Inferior parietal cortex (tissue), 1 donor: ENCODE measurements at regions not wholly inside any gene's neighbourhood (a gene's known extent, or its start where the extent isn't known, plus 50 kb on each side); places are given as distances from the start of the nearest gene placed in this dataset.
"Not testable (repeated sequence)": the region's sequence is repeated elsewhere in the genome, so short reads cannot be mapped to it uniquely, and the experiment has no call there.

ENCODE experiments used
- DNase-seq: peaks from one replicate; pipeline ENCODE4 v3.0.0-alpha.2; 2016; ENCODE audit errors: extremely low spot score

DNA sequence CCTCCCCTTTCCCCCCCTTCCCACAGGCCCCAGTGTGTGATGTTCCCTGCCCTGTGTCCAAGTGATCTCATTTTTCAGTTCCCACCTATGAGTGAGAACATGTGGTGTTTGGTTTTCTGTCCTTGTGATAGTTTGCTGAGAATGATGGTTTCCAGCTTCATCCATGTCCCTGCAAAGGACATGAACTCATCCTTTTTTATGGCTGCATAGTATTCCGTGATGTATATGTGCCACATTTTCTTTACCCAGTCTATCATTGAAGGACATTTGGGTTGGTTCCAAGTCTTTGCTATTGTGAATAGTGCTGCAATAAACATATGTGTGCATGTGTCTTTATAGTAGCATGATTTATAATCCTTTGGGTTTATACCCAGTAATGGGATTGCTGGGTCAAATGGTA, 106.0 kb upstream of the CADM1 start:
- not testable (repeated sequence) for DNase-seq

DNA sequence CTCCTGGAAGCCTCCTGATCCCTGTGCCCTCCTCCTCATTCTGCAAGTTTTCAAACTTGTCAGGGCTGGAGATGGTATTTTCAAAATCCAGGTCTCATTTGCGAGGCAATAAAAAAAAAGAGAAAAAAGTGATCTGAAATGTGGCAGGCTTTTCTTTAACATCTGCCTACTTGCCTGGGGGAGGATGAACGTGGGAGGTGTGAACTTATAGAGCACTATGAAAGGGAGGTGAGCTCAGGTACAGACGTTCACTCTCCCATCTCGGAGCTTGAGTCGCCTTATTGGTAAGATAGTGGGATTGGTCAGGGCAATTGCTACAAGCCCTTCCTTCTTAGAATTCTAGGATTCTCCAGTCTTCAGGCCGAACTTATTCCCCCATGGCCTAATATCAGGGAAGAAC, 104.8 kb upstream of the CADM1 start:
- DNase-seq, result no peak

DNA sequence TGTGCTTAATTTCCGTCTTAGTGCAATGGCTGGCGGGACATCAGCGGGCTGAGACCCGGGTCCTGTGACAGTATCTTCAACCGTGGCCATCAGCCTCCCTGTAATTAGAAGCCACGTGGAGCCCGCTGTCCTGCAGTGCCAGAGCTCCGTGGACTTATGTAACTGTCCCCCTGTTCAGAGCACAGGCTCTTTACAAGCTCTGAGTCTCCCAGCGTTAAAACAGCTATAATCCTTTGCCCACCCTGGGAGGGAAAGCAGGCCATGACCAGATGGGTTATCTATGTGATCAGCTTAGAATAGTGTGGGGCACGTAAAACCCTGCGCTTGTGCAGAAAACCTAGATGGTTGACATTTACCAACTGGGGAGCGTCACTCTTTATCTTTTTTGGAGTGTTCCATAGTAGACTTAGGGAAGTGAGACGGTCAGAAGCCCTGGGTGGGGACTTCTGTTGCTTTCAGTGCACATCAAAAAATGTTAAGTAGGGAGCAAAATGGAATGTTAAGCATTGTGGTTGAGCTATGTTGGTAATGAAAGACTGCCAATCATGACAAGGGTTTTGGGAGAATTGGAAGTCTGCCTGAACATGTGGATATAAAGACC, 103.5 kb upstream of the CADM1 start:
- DNase-seq, result no peak

DNA sequence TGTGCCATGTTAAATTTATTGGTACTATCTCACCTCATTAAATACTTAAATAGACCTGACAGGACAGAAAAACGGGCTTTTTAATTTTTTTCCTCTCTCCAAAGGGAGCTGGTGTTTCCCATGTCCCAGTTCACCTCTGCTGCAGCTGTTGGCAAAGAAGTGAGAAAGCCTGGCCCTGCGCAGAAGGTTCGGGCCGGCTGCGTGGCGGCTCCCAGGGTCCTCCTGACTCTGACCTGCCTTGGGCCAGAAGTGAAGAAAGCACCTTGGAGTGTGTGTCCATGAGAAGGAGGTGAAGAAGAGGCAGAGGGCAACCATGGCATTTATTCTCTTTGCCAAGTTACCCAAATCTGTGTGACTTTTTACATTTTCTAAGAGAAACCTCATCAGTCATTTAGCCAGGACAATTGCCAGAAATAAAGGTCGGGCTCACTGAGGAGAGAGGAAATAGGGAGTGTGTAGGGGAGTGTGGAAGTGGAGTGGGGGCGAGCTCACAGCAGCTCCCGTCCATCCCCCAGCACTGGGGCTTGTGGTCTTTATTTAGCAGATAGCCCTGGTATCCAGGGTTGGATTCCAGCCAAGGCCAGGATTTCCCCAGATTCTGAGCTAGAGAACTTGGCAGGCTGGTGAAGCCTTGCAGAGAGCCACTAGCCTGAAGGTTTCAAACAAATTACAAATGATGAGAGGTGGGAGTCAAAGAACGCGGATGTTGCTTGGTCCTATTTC, 102.4 kb upstream of the CADM1 start:
- no peak for DNase-seq

DNA sequence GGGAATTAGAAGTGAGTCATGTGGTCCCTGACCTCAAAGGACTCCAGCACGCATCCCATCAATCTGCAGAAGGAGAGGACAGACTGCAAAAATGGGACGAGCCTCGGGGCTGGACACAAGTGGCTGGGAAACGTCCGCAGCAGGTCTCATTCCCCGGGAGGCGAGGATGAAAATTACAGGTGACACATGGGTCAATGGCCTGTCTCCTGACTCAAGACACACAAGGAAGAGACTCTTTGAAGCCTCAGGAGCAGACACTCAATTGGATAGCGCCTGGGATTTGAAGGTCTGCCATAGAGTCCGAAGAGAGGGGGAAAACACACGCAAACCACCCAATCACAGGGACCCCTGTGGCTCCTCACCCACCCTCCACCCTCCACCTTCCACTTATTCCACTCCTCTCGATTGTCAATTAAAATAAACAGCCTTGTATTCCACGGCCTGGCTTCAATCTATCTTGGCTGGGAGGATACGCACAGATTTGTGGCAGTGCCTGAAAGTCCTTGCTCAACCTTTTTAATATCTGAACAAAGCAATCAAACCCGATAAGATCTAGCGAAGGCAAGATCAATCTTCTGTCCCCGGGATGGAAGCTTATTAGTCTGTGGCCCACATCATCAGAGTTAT, 101.8 kb upstream of the CADM1 start:
- DNase-seq, result no peak

DNA sequence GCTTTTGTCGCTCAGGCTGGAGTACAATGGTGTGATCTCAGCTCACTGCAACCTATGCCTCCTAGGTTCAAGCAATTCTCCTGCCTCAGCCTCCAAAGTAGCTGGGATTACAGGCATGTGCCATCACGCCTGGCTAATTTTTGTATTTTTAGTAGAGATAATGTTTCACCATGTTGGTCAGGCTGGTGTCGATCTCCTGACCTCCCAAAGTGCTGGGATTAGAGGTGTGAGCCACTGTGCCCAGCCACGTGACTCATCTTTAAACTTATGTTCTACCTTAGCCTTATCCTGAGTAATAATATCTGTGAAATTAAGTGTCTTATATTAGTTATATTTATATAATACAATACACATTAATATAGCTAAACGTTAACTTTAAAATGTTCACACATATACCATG, 101.2 kb upstream of the CADM1 start:
- not testable (repeated sequence) for DNase-seq

DNA sequence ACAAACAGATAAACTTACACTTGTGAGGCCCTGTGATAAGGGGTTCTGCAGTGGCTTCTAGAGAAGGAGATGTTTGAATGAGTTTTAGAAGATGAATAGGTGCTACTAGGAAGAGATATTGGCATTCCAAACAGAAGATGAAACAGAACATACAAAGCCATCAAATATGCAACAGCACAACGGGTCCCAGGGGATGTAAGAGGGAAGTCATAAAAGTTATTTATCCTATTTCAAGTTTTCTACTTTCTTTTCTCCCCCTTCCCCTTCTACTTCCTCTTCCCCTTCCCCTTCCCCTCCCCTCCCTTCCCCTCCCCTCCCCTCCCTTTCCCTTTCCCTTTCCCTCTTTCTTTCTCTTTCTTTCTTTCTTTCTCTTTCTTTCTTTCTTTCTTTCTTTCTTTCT, 94.9 kb upstream of the CADM1 start:
- no peak for DNase-seq

DNA sequence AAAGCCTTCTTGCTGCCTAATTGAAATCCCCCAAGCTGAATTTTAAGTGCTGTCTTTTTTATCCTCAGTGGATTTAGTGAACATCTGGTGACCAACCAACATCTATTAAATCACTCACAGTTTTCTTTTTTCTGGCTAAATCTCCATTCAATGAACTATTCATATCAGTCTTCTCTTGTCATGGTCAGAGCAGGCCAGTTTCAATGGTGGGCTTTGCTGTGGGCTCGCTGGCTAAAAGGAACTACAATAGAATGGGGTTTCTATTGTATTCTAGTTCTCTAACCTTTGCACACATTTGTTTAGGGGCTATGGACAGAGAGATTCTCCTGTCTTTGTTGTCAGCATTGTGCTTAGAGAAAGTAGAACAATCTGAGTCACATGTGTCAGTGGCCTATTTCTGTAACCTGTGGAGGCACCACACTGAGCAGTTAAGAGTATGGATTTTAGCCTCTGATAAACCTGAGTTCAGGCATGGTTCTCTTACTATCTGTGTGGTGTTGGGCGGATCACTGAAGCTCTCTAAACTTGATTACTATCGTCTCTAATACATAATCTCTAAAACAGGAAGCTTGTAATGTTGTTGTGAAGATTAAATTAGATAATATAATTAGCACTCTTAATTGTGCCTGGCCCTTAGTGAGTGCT, 94.2 kb upstream of the CADM1 start:
- DNase-seq, result no peak

DNA sequence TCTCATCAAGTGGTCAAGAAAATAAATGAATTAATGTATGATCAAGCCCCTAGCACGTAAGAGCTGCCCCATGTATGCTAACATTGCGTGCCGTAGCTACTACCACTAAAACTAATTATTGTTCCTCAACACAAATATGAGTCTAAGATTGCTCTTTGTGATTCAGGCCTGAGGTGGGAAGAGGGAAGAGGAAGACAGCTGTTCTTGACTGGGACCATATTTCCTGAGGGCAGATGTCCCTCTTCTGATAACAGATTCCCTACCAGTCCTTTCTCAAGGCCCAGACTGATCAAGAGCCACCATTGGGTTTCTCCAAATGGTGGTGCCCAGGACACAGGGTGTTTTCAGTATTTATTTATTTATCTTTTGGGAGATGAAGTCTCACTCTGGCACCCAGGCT, 87.2 kb upstream of the CADM1 start:
- DNase-seq, result no peak

DNA sequence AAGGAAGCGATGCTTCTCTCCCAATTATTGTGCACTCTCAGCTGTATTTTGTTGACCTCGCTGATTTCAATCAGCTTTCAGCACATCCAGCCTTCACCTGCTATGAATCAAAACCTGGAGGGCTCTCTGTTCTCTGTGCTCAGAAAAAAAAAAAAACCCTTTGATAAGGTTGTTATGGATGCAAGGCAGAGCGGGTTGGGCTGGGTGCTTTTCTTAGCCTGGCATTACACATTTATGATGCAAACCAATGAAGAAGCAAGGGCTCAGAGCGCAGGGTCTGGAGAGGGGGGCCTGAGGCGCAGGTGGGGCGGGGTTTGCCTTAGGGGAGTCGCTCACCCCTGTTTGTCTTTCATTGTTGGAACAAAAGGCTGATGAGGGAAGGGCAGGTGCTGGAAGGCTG, 86.0 kb upstream of the CADM1 start:
- no peak for DNase-seq

DNA sequence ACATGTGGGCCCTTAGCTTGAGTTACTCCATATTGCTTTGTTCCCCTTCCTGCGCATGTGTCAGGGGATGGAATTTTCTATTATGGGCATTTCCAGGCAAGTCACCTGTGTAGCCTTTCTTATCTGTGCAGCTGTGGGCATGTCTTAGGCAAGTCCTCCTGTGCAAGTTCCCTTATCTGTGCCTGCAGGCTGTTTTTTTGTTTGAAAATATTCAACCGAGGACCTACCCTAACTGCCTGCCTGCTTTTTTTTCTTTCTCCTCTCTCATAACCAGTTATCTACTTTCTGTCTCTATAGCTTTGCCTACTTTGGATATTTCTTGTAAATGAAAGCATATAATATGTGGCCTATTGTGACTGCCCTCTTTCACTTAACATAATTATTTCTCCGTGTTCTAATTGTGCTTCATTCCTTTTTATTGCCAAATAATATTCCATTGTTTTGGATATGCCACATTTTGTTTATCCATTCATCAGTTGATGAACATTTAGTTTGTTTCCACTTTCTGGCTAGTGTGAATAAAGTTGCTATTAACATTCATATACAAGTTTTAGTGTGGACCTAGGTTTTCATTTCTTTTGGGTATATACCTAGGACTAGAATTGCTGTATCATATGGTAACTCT, 83.6 kb upstream of the CADM1 start:
- DNase-seq, result no peak

DNA sequence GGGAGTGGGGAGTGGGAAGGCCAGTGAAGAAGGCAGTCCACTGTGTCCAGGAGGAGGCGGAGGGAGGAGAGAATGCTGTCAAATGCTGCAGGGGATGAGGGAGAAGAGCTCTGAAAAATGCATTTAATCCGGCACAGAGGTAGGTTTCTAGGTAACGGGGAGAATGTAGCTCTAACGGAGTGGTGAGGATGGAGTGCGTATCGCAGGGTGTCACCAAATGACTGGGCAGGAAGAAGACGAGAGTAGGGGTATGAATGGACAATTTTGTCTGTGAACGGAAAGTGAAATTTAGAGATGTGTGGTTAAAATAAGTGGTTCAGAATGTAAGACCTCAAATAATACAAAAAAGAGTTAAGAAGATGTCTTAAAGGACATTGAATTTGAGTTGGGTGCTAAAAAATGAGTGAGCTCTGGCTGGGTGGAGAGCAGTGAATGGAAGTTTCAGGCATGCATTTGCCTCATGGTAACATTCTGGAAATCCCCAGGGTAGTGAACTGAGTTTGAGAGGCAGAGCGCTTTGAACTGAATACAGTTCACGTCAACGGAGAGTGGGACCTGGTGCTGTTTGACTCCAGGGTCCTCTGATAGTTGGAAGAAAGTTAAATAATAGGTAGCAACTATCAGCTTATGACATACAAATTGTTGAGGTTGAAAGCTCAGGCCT, 81.3 kb upstream of the CADM1 start:
- no peak for DNase-seq

DNA sequence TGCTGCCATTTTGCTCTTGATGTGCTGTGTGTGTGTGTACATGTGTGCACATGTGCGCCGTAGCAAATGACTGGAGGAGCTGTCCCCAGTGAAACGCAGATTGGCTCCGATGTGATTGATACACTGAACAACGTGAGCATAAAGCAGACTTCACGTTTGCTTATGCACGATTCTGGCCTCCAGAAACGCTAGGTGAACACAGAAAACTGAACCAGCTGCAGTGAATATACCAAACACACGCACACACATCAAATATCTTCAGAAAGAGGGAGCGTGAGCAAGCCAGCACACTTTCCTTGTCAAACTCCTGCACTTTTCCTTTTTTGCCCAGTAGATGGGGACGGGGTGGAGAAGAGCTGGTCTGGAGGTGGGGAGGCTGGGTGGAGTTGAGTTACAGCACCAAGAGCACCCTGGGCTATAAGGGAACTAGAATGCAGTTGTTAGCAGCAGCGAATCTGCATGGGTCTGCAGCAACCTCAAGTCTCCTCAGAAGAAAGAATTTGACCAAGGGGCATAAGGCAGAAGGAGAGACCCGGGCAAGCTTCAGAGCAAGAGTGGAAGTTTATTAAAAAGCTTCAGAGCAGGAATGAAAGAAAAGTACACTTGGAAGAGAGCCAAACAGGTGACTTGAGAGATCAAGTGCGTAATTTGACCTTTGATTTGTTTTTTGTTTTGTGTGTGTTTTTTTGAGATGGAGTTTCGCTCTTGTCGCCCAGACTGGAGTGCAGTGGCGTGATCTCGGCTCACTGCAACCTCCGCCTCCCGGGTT, 77.8 kb upstream of the CADM1 start:
- DNase-seq, result no peak

DNA sequence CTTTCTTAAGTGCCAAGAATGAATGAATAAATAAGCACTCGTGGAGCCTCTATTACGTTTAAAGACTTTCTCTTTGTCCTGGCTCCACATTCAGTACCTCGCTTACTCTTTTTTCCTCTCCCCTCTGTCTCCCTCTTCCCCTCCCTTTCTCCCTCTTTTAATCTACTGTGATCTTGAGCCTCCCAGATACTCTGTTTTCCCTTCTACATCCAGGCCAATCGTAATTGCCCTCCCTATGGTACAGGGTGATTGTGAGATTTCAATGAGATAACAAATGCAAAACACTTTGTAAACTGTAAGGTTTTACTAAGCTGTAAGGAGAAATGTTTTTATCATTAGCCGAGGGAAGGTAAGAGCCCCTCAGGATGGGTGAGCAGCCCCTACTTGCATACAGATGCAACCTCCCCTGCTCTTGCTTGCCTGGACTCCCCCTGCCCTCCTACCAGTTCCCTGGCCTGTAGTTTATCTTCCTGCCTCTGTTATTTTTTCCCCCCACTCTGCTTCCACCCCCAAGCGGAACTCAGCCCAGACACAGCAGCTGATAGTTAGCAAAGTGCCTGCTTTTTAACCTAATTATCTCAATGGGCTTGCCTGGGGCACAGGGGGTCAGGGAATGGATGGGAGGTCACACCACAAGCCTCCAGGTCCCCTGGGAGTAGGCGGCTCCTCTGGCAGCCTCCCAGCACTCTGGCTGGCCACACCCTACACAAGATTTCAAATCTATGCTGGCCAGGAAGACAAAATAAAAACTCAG, 76.9 kb upstream of the CADM1 start:
- DNase-seq, result no peak

DNA sequence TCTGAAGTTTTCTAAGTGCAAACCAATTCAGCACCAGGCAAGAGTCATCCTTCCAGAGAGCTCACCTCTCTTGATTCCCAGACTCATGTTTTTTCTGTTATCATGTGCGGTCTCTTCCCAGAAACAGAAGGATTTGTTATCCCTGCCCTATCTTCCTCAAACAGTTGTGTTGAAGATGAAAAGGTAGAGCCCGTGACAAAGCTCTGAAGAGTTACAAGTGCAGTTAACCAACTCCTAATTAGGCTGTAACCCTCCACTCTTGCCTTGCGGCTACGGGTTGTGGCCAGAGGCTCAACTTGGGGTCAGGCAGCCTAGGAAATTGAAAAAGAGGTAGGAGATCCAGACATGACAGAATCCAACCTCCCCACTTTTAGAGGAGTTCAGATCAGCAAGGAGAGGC, 76.2 kb upstream of the CADM1 start:
- DNase-seq, result no peak

DNA sequence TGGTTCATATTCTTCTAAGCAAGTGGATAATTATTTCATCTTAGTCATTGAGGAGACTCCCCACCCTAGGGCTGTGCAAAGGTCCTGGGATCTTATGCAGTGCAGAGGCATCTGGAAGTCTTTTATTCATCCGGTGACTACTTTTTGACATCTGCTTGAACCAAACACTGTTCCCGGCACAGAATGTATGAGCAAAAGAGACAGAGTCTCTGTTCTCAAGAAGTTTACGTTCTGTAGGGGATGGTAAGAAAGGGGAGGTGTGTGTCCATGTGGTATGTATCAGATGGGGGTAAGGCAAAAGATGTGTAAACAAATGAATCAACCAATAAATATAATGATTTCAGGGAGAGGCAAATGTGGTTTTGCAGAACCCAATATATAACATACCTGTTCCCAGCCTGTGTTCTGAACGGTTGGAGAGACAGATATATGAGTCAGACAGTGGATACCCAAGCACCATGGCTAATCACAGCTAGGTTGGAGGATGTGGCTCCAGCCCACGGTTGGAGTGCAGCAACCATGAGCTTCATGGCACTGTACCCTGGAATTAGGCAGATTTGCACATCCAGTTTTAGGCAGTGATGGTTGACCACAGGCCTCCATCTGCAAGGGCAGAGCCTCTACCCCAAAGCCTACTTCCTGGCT, 75.1 kb upstream of the CADM1 start:
- DNase-seq, result no peak

DNA sequence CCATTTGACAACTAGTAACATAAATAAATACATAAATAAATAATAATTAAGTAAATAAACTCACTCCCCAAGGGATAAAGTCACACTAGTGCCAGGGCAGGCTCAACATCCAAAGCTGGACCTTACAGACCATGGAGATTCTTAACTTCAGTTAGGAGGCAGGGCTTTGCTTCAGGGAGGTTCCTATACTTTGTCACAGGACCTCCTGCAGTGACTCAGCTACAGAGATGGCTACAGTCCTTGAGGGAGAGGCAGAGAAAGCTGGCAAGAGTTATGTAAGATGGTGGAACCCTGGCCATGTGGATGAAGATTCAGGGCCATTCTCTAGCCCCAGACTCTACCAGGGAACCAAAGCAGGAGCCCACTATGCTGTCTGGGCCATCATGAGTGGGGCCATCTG, 74.1 kb upstream of the CADM1 start:
- no peak for DNase-seq

DNA sequence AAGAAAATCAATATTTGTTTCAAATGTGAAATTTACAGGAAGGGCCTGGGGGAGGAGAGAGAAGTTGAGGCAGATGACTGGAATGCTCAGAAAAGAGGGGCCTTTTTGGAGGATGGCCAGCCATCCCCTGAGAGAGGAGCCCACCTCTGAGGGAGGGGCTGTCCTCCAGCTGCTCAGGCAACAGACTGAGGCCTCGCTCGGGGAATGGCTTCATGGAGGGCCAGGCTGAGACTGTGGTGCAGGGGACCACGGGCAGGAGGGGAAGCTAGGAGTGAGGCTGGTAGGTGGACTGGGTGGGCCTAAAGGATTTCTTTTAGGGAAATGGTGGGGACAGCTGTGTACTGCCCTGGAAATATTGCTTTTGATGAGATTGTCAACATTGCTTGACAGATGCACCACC, 73.5 kb upstream of the CADM1 start:
- DNase-seq, result no peak

DNA sequence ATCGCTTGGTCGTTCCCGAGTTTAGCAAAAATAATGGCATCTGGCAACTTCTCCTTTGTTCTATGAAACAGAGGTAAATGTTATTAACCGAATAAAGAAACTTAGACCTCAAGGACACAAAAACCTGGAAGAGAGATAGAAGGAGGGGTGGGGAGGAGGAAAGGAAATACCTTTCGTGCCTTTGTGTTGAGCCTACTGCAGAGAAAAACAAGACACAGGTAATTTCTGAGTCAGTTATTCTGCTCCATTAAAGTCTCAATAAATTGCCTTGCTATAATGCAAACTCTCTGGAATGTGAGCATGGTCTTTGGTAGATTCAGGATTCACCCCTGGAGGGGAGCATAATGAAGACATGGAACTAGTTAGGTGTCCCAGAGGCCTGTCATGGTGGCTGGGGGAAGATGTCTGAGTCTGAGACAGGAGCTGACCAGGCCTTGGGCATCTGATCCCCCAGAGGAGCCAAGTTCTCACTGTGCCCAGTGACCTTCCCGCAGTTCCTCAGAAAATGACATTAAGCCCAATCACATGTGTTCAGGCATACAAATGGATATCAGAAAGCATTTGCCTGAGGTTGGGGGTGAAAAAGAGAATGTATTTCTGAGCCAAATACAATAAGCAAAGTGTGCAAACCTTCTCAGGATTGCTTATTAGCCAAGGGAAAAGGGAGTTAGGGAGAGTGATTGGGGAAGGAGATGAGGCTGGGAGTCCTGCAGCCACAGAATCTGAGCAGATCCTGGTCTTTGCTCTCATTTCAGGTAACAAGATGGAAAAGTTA, 72.6 kb upstream of the CADM1 start:
- DNase-seq, result no peak
